ENCODE measurements at regions not wholly inside any gene's neighbourhood (a gene's known extent, or its start where the extent isn't known, plus 50 kb on each side); places are given as distances from the start of the nearest gene placed in this dataset.

DNA sequence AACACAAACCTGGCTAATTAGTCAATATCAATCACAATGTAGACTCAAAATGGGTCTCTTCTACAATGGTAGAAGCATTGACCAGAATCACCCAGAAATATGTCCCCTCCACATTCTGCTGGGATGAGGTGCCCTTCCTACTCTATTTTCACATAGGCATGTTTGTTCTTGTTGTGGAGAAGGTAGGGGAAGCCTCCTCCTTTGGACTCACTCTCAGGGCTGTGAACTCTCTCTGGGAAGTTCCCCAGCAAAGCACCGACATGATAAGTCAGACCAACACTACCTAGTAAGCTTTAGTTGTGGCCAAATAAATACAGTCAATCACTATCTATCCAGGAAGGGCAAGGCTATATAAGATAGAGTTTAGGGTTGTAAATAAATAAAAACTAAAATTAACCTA, 194.5 kb upstream of the UBL3 start:
- TF ChIP-seq, protein P1, sequence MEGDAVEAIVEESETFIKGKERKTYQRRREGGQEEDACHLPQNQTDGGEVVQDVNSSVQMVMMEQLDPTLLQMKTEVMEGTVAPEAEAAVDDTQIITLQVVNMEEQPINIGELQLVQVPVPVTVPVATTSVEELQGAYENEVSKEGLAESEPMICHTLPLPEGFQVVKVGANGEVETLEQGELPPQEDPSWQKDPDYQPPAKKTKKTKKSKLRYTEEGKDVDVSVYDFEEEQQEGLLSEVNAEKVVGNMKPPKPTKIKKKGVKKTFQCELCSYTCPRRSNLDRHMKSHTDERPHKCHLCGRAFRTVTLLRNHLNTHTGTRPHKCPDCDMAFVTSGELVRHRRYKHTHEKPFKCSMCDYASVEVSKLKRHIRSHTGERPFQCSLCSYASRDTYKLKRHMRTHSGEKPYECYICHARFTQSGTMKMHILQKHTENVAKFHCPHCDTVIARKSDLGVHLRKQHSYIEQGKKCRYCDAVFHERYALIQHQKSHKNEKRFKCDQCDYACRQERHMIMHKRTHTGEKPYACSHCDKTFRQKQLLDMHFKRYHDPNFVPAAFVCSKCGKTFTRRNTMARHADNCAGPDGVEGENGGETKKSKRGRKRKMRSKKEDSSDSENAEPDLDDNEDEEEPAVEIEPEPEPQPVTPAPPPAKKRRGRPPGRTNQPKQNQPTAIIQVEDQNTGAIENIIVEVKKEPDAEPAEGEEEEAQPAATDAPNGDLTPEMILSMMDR (IDR thresholded peaks at IDR 0.05): no peak
- TF ChIP-seq EP300 (IDR thresholded peaks at IDR 0.05): no peak

All from upper lobe of left lung (tissue), 4 donors.